Stimulated activated CD4-positive, alpha-beta T cell treated with anti-CD3 and anti-CD28 coated beads, Interleukin-1b, Interleukin-23, amount 100 ng/mL, for 1 hour (primary cell): ENCODE measurements at regions not wholly inside any gene's neighbourhood (a gene's known extent, or its start where the extent isn't known, plus 50 kb on each side); places are given as distances from the start of the nearest gene placed in this dataset.
A peak's percentile ranks its signal among the peaks of the same experiment; 100 is the strongest.

ENCODE experiments used
- DNase-seq, 2 donors: peaks; one replicate each; pipeline ENCODE4 v3.0.0-alpha.2; 2020; ENCODE audit warnings: low read depth in 2 of 2

GRCh38 chr11:119491753-119492510, 69.0 kb upstream of the THY1 start:
- no peak for DNase-seq

- DNase-seq, result no peak
Measured at GRCh38 chr11:119490253-119491006, 67.5 kb upstream of the THY1 start.

DNA sequence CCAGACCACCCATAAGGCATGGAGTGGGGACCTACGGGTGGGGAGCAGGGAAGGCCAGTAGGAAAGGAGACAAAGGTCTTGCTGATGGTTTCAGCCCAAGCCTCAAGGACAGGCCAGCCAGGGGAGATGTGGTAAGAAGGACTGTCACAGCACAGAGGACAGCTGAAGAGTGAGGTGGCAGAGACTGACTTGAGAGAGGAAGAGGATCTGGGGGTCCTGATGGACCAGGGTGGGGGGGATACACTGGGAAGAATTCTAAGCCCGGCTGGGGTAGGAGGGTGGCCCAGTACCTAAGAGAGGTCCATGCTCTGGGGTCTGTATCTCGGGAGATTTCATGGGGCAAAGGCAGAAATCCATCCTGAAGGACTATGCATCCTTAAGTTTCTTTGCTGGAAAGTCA, 66.1 kb upstream of the THY1 start:
- no peak for DNase-seq

GRCh38 chr11:119488256-119488995, 65.5 kb upstream of the THY1 start:
- DNase-seq, result no peak

DNA sequence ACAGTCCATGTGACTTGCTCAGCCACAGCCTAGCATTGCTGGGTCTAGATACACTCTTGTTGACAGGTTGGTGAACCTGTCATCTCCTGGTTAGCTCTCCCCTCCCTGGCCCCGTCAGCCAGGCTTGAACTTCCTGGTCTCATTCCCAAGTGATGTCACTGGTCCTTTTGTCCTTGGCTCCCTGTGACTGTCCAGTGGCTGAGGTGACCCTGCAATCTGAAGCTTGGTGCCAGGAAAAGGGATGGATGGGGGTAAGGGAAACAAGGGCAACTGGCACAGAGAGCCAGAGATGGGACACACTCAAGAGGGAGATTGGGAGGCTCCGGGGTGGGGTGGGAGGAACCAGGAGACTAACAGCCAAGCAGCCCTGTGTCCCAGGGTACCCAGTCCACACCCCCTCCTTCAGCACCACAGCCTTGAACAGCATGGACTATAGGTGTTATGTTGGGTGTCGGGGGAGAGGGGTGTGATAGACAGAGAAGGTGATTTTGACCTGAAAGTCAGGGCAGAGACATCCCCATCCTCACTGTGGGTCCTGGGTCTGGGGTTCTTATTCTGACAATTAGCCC, 63.8 kb upstream of the THY1 start:
- no peak for DNase-seq

GRCh38 chr11:119486016-119486415, 63.0 kb upstream of the THY1 start:
- DNase-seq, result no peak

DNA sequence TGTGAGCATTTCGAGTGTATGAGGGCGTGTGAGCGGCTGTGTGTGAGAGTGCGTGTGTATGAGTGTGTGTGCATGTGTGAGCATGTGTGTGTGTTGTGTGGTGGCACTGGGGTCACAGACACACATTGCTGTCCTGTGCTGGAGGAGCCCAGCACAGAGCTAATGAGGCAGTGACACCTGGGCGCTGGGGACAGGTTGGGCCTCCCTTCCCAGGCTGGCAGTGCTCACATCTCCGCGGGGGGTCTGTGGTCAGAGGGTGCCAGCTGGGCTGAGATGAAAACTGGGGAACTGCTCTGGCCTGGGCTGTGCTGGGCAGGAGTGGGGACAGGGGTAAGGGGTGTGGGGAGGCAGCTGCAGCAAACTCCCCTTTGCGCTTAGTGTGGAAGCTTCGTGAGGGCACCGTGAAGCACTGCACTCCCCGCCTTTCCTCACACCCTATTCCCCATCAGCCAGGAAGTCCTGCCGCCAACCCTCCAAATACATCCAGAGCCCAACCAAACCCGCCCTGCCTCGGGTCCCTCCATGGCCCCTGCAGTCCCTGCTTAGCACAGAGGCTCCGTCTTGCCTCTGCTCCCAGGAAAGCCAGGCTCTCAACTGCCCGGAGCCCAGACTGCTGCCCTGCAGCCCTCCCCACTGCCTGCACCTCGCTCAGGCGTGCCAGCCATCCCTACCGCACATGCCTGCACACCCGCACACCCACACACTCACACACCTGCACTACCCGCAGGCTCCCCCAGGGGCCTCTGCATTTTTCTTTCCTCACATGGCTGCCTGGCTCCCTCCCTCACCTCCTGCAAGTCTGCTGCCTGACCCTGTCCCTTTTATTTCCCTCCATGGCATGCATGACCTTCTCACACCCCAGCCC, 62.0 kb upstream of the THY1 start:
- no peak for DNase-seq

- DNase-seq, result no peak
Measured at GRCh38 chr11:119483881-119484371, 61.0 kb upstream of the THY1 start.

DNA sequence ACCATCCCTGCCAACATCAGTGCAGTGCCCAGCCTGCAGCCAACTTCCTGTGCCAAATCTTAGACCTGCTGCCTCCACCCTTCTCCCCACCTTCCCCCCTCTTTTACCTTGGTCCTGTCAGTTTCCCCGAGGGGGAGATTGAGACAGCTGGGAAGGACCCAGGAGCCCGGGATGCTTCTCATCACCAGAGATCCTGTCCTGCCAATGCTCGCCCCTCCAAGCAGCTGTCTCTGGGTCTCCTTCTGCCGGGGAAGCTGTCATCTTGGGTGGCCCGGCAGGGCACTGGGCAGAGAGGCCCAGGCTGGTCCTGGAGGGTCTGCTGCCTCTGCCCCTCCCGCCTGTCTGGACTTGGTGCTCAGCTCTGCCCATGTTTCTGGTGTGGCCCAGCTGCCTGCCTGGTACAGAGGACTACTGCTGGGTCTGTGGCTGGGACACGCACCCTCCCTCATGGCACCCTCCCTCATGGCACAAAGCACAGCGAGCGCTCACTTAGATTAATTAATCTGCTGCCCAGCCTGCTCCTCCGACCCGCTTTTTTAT, 60.4 kb upstream of the THY1 start:
- DNase-seq, result no peak

- no peak for DNase-seq
Measured at GRCh38 chr11:119482521-119483011, 59.6 kb upstream of the THY1 start.

DNA sequence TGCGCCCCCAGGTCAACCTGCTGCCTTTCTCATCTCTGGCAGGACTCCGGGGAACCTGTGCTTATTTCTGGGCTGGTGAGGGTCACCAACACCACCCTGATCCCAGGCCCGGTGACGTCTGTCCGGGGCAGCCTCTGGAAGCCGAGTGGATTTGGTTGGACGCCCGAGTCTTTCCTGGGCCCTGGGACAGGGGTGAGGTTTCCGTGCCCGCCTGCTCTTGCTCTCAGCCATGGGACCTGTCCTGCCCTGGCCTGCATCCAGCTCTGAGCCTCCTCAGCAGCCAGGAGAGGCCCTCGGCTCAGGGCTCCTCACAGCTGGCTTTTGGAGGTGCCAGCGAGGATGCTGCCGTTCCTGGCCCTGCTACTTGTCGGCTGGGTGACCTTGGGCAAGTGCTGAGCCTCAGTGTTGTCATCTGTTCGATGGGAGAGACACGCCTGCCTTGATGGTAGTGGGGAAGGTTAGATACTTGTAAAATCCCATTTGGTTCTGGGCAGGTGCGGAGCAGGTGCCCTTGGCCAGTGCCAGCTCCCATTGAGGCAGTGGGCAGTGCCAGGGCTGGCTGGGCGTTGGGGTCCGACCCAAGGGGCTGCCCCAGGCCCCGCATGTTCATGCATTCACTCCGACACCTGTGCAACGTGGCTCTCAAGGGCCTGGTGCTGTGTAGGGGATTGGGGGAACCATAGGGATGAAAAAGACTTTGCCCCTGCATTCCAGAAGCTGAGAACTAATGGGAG, 58.9 kb upstream of the THY1 start:
- no peak for DNase-seq

- peak; percentile 16 to 62 for DNase-seq
Measured at GRCh38 chr11:119481021-119481666, 58.2 kb upstream of the THY1 start.

GRCh38 chr11:119480380-119481020, 57.5 kb upstream of the THY1 start:
- no peak for DNase-seq

DNA sequence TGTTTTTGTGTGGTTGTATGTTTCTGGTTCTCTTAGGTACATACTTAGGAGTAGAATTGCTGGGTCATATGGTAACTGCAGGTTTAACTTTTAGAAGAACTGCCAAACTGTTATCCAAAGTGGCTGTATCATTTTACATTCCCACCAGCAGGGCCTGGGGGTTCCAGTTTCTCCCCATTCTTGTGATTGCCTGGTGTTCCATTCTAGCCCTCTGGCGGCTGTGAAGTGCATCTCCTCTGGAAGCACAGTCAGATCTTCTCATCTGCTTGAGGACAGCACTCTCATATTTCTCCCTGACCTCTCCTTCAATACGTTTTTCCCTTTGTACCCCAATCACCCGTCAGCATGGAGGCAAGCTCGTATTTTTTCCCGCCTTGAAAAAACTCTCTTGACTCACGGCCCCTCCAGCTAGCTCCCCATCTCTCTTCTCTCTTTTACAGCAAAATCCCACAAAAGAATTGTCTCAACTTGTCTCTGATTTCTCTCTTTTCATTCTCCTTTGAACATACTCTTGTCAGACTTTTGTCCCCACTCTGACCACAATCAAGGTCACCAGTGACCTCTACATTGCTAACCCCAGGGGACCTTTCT, 56.8 kb upstream of the THY1 start:
- no peak for DNase-seq

DNA sequence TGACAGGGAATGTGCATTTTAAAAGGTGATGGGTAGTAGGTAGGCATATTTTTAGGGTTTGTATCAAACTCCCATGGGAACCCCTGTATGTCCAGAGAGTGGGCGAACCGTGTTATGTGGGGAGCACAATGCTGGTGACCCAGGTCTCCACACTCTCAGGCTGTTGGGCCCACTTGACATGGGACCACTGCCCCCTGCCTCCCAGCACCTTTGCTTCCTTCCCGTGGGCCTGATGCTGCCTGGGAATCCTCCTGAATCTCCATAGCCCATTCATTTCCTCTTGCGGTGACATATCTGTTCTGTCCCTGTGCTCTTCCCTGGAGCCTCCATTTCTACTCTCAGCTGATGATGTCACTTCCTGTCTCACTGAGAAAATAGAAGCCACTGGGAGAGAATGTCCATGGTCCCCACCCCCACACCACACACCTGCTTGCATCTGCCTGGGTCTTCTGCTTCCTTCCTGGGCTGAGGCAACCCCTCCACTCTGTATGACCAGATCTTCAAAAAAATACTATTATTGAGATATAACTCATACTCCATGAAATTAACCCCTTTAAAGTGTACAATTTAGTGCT, 55.8 kb upstream of the THY1 start:
- DNase-seq, result no peak

DNA sequence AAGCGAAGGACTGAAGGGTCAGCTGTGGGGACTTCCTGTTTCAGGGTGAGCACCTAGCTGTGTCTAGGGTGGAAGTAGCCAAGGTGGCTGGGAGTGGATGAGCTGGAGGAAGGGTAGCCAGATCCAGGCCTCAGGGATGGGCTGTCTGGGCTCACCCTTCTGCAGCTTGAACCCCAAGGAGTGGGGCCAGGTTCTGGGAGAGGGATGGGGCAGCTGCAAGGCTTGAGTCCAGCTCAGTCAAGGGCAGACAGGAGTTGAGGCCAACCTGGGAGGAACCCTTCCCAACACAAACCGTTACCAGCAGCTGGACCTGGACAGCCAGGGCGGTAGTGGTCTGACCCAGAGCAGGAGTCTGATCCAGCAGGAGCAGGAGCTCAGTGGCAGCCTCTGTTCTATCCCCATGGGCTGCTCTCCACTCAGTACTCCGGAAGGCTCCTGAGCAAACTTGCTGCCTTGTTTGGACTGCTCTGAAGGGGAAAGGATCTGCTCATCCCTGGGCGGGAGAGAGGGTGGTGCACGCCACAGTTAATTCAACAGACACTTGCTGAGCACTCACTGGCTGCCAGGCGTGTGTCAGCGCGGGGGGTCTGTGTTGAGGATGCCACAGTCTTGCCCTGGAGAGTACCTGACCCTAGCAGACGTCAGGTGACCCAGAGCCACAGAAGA, 53.8 kb upstream of the THY1 start:
- DNase-seq, result no peak

DNA sequence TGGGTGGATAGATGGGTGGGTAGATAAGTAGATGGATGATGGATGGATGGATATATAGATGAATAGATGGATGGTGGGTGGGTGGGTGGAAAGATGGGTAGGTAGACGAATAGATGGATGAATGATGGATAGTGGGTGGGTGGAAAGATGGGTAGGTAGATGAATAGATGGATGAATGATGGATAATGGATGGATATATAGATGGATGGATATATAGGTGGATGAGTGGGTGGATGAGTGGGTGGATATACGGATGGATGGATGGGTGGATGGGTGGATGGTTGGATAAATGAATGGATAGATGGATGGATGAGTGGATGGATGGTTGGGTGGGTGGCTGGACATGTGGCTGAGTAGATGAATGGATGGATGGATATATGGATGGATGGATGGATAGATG, 53.1 kb upstream of the THY1 start:
- no peak for DNase-seq
